ENCODE measurements at regions not wholly inside any gene's neighbourhood (a gene's known extent, or its start where the extent isn't known, plus 50 kb on each side); places are given as distances from the start of the nearest gene placed in this dataset.

GRCh38 chr10:20972925-20973324 lies 75.8 kb upstream of the NEBL start:
- no peak for DNase-seq (ENCODE audit: low spot score)
- intact Hi-C loops (cut with DNase I) = no loop called here
- 87% methylated on average over 2 of the region's 2 CpGs for WGBS
- no peaks in the 10 kb centered on the region for H3K27me3 ChIP-seq (replicated peaks; ENCODE audit: insufficient read depth)
- H3K27ac ChIP-seq = no peak overlapping the region
- no peaks in the 10 kb centered on the region for H3K4me1 ChIP-seq (replicated peaks)
- no peak overlapping the region for H3K4me3 ChIP-seq
- H3K9me3 ChIP-seq = no peaks in the 10 kb centered on the region
- H3K36me3 ChIP-seq = no peaks in the 10 kb centered on the region
- no peak for TF ChIP-seq POLR2AphosphoS5 (IDR thresholded peaks at IDR 0.05)
- no peak for TF ChIP-seq POLR2A (IDR thresholded peaks at IDR 0.05)
- no peak for TF ChIP-seq CTCF (IDR thresholded peaks at IDR 0.05)

GRCh38 chr10:20971901-20972300 lies 74.8 kb upstream of the NEBL start:
- 73% methylated on average over 3 of the region's 3 CpGs for WGBS
- intact Hi-C loops (cut with DNase I) = no loop called here
- no peak for TF ChIP-seq POLR2A (IDR thresholded peaks at IDR 0.05)
- no peak for TF ChIP-seq POLR2AphosphoS5 (IDR thresholded peaks at IDR 0.05)
- TF ChIP-seq CTCF (IDR thresholded peaks at IDR 0.05) = no peak

GRCh38 chr10:20970708-20971107 lies 73.6 kb upstream of the NEBL start:
- intact Hi-C loops (cut with DNase I) = no loop called here
- no peaks in the 10 kb centered on the region for H3K9me3 ChIP-seq
- no peaks in the 10 kb centered on the region for H3K36me3 ChIP-seq

More at GRCh38 chr10:20971901-20972300, 74.8 kb upstream of the NEBL start:
- Histone ChIP-seq H3K27ac (no peak overlapping the region), H3K9me3 (no peaks in the 10 kb centered on the region), H3K4me1 (replicated peaks) (no peaks in the 10 kb centered on the region), H3K4me3 (no peak overlapping the region), H3K36me3 (no peaks in the 10 kb centered on the region), H3K27me3 (replicated peaks; ENCODE audit: insufficient read depth) (no peaks in the 10 kb centered on the region)
- DNase-seq (ENCODE audit: low spot score) = no peak

GRCh38 chr10:20970044-20970443 lies 72.9 kb upstream of the NEBL start:
- no peaks in the 10 kb centered on the region for H3K4me1 ChIP-seq (replicated peaks)
- no peak overlapping the region for H3K27ac ChIP-seq
- WGBS = 95% methylated on average over 3 of the region's 3 CpGs
- no peak overlapping the region for H3K4me3 ChIP-seq
- no peak for DNase-seq (ENCODE audit: low spot score)
- TF ChIP-seq POLR2AphosphoS5 (IDR thresholded peaks at IDR 0.05) (no peak), CTCF (IDR thresholded peaks at IDR 0.05) (no peak), POLR2A (IDR thresholded peaks at IDR 0.05) (no peak)
- no peaks in the 10 kb centered on the region for H3K36me3 ChIP-seq
- intact Hi-C loops (cut with DNase I) = no loop called here
- H3K9me3 ChIP-seq = no peaks in the 10 kb centered on the region
- H3K27me3 ChIP-seq (replicated peaks; ENCODE audit: insufficient read depth) = no peaks in the 10 kb centered on the region

More at GRCh38 chr10:20970708-20971107, 73.6 kb upstream of the NEBL start:
- no peak for TF ChIP-seq POLR2AphosphoS5 (IDR thresholded peaks at IDR 0.05)
- TF ChIP-seq CTCF (IDR thresholded peaks at IDR 0.05) = no peak
- no peak for TF ChIP-seq POLR2A (IDR thresholded peaks at IDR 0.05)
- Histone ChIP-seq H3K27ac (no peak overlapping the region), H3K27me3 (replicated peaks; ENCODE audit: insufficient read depth) (no peaks in the 10 kb centered on the region), H3K4me1 (replicated peaks) (no peaks in the 10 kb centered on the region), H3K4me3 (no peak overlapping the region)
- no peak for DNase-seq (ENCODE audit: low spot score)
- 65% methylated on average over 4 of the region's 4 CpGs for WGBS

GRCh38 chr10:20966426-20966825 lies 69.3 kb upstream of the NEBL start:
- H3K27ac ChIP-seq = no peak overlapping the region
- no peaks in the 10 kb centered on the region for H3K9me3 ChIP-seq
- H3K4me1 ChIP-seq (replicated peaks) = no peaks in the 10 kb centered on the region
- H3K27me3 ChIP-seq (replicated peaks; ENCODE audit: insufficient read depth) = no peaks in the 10 kb centered on the region
- H3K4me3 ChIP-seq = no peak overlapping the region
- no peak for DNase-seq (ENCODE audit: low spot score)
- WGBS = 91% methylated on average over 3 of the region's 3 CpGs
- no peaks in the 10 kb centered on the region for H3K36me3 ChIP-seq
- intact Hi-C loops (cut with DNase I) = no loop called here
- TF ChIP-seq POLR2A (IDR thresholded peaks at IDR 0.05) (no peak), CTCF (IDR thresholded peaks at IDR 0.05) (no peak), POLR2AphosphoS5 (IDR thresholded peaks at IDR 0.05) (no peak)
